8988T (cell line): ENCODE measurements at regions not wholly inside any gene's neighbourhood (a gene's known extent, or its start where the extent isn't known, plus 50 kb on each side); places are given as distances from the start of the nearest gene placed in this dataset.
"Not testable (repeated sequence)": the region's sequence is repeated elsewhere in the genome, so short reads cannot be mapped to it uniquely, and the experiment has no call there.

Source experiments
- DNase-seq: peaks from one replicate; pipeline ENCODE4 v3.0.0; 2011

- no peak for DNase-seq
These were observed 183.4 kb upstream of the RFC3 start for GRCh38 chr13:33634546-33634982.

GRCh38 chr13:33636243-33636642 lies 181.7 kb upstream of the RFC3 start:
- no peak for DNase-seq

- DNase-seq = no peak
These were observed 180.8 kb upstream of the RFC3 start for GRCh38 chr13:33636955-33637670.

- DNase-seq = no peak
These were observed 179.8 kb upstream of the RFC3 start for GRCh38 chr13:33637978-33638743.

GRCh38 chr13:33639158-33639557 lies 178.8 kb upstream of the RFC3 start:
- no peak for DNase-seq

GRCh38 chr13:33639626-33640080 lies 178.3 kb upstream of the RFC3 start:
- no peak for DNase-seq

- no peak for DNase-seq
These were observed 177.1 kb upstream of the RFC3 start for GRCh38 chr13:33640832-33641231.

GRCh38 chr13:33642374-33643065 lies 175.4 kb upstream of the RFC3 start:
- DNase-seq = no peak

GRCh38 chr13:33644581-33645543 lies 173.1 kb upstream of the RFC3 start:
- no peak for DNase-seq

- no peak for DNase-seq
These were observed 172.1 kb upstream of the RFC3 start for GRCh38 chr13:33645591-33646554.

- DNase-seq = no peak
These were observed 168.6 kb upstream of the RFC3 start for GRCh38 chr13:33649212-33649878.

GRCh38 chr13:33651766-33652165 lies 166.2 kb upstream of the RFC3 start:
- DNase-seq = no peak

GRCh38 chr13:33657274-33657673 lies 160.7 kb upstream of the RFC3 start:
- DNase-seq = no peak

GRCh38 chr13:33659466-33659865 lies 158.5 kb upstream of the RFC3 start:
- DNase-seq = no peak

GRCh38 chr13:33659894-33660293 lies 158.1 kb upstream of the RFC3 start:
- DNase-seq = no peak

- DNase-seq = no peak
These were observed 155.6 kb upstream of the RFC3 start for GRCh38 chr13:33662392-33662791.

- no peak for DNase-seq
These were observed 152.2 kb upstream of the RFC3 start for GRCh38 chr13:33665626-33666175.

GRCh38 chr13:33671560-33671959 lies 146.4 kb upstream of the RFC3 start:
- DNase-seq = no peak

- not testable (repeated sequence) for DNase-seq
These were observed 145.9 kb upstream of the RFC3 start for GRCh38 chr13:33672022-33672421.
